ENCODE measurements at regions not wholly inside any gene's neighbourhood (a gene's known extent, or its start where the extent isn't known, plus 50 kb on each side); places are given as distances from the start of the nearest gene placed in this dataset.

- no peak for TF ChIP-seq HCFC1 (IDR thresholded peaks at IDR 0.05; ENCODE audit: low read length)
- no peak for TF ChIP-seq TCF12 (IDR thresholded peaks at IDR 0.05; ENCODE audit: low read depth, low read length)
- no peak for TF ChIP-seq ZZZ3 (IDR thresholded peaks at IDR 0.05; ENCODE audit: control insufficient read depth, insufficient read length, low read depth)
- TF ChIP-seq MAX (IDR thresholded peaks at IDR 0.05; ENCODE audit: low read depth, low read length): no peak
- no peak for TF ChIP-seq ELK1 (IDR thresholded peaks at IDR 0.05; ENCODE audit: low read depth, low read length)
- TF ChIP-seq CEBPB (IDR thresholded peaks at IDR 0.05; ENCODE audit: borderline replicate concordance in 1 of 2, low read depth in 2 of 2, low read length in 2 of 2): no peak
Measured at GRCh38 chr5:74514888-74515551, 125.5 kb downstream of the ENC1 start.
